SK-N-SH treated with all-trans-retinoic acid at 6 μM for 48 hours (cell line): ENCODE measurements at regions not wholly inside any gene's neighbourhood (a gene's known extent, or its start where the extent isn't known, plus 50 kb on each side); places are given as distances from the start of the nearest gene placed in this dataset.
A peak's percentile ranks its signal among the peaks of the same experiment; 100 is the strongest.

Source experiments
- ATAC-seq: fragments of 200-7000 bp; cut with Tn5 transposase; 3 replicates; pipeline ENCODE4 v1.9.1; 2020; ENCODE audit warnings: mild to moderate bottlenecking, moderate library complexity
- ARNTL ChIP-seq: fragments of 450-650 bp; formaldehyde crosslinking; IDR thresholded peaks from 2 replicates; pipeline ENCODE4 v1.5.0; 2020; ENCODE audit warnings: low read depth, mild to moderate bottlenecking, moderate library complexity, borderline replicate concordance
- BACH2 ChIP-seq: fragments of 250-450 bp; sonication (Bioruptor Pico); IDR thresholded peaks from 2 replicates; pipeline ENCODE4 v1.9.0; 2021; ENCODE audit warnings: mild to moderate bottlenecking, borderline replicate concordance
- CSDC2 ChIP-seq: fragments of 250-450 bp; sonication (Bioruptor Pico); IDR thresholded peaks from 2 replicates; pipeline ENCODE4 v1.5.0; 2020; ENCODE audit warnings: mild to moderate bottlenecking, moderate library complexity
- ESRRG ChIP-seq: fragments of 250-450 bp; sonication (Bioruptor Pico); IDR thresholded peaks from 2 replicates; pipeline ENCODE4 v1.6.1; 2021; ENCODE audit warnings: mild to moderate bottlenecking
- GLIS3 ChIP-seq: fragments of 250-450 bp; sonication (Bioruptor Pico); IDR thresholded peaks from 2 replicates; pipeline ENCODE4 v1.5.0; 2020; ENCODE audit warnings: mild to moderate bottlenecking, moderate library complexity
- ISL1 ChIP-seq: fragments of 250-450 bp; sonication (Bioruptor Pico); IDR thresholded peaks from 2 replicates; pipeline ENCODE4 v2.1.2; 2022; ENCODE audit warnings: mild to moderate bottlenecking, moderate library complexity
- OSR1 ChIP-seq: fragments of 250-450 bp; sonication (Bioruptor Pico); IDR thresholded peaks from 2 replicates; pipeline ENCODE4 v1.8.0; 2022; ENCODE audit warnings: moderate library complexity, mild to moderate bottlenecking, inconsistent platforms
- POU6F1 ChIP-seq: fragments of 250-450 bp; sonication (Bioruptor Pico); IDR thresholded peaks from 2 replicates; pipeline ENCODE4 v1.8.0; 2021; ENCODE audit warnings: low read depth, mild to moderate bottlenecking, moderate library complexity, borderline replicate concordance
- PPARA ChIP-seq: fragments of 250-450 bp; sonication (Bioruptor Pico); IDR thresholded peaks from 2 replicates; pipeline ENCODE4 v1.5.0; 2020; ENCODE audit warnings: mild to moderate bottlenecking, borderline replicate concordance
- SNAI2 ChIP-seq: fragments of 250-450 bp; sonication (Bioruptor Pico); IDR thresholded peaks from 2 replicates; pipeline ENCODE4 v1.5.0; 2020; ENCODE audit warnings: mild to moderate bottlenecking, moderate library complexity
- TCF4 ChIP-seq: fragments of 250-450 bp; sonication (Bioruptor Pico); IDR thresholded peaks from 2 replicates; pipeline ENCODE4 v1.8.0; 2021; ENCODE audit warnings: mild to moderate bottlenecking, moderate library complexity, borderline replicate concordance
- TOX ChIP-seq: fragments of 250-450 bp; sonication (Bioruptor Pico); IDR thresholded peaks from 2 replicates; pipeline ENCODE4 v1.8.0; 2021; ENCODE audit warnings: mild to moderate bottlenecking, moderate library complexity, borderline replicate concordance
- TSHZ2 ChIP-seq: fragments of 250-450 bp; sonication (Bioruptor Pico); IDR thresholded peaks from 2 replicates; pipeline ENCODE4 v1.5.0; 2020; ENCODE audit warnings: mild to moderate bottlenecking, moderate library complexity
- ZC3H10 ChIP-seq: fragments of 250-450 bp; sonication (Bioruptor Pico); IDR thresholded peaks from 2 replicates; pipeline ENCODE4 v1.5.1; 2021; ENCODE audit warnings: mild to moderate bottlenecking, moderate library complexity
- ZFP3 ChIP-seq: fragments of 250-450 bp; sonication (Bioruptor Pico); IDR thresholded peaks from 2 replicates; pipeline ENCODE4 v1.5.0; 2020; ENCODE audit warnings: mild to moderate bottlenecking, moderate library complexity
- ZFP30 ChIP-seq: fragments of 450-650 bp; formaldehyde crosslinking; IDR thresholded peaks from 2 replicates; pipeline ENCODE4 v1.5.0; 2022; ENCODE audit warnings: mild to moderate bottlenecking, moderate library complexity
- ZNF565 ChIP-seq: fragments of 450-650 bp; formaldehyde crosslinking; conservative IDR thresholded peaks from 2 replicates; pipeline ENCODE4 v1.5.0; 2020; ENCODE audit warnings: low read depth, mild to moderate bottlenecking, moderate library complexity
- ZNF70 ChIP-seq: fragments of 450-650 bp; formaldehyde crosslinking; IDR thresholded peaks from 2 replicates; pipeline ENCODE4 v1.5.0; 2020; ENCODE audit warnings: mild to moderate bottlenecking, moderate library complexity
- ZNF8 ChIP-seq: fragments of 450-650 bp; formaldehyde crosslinking; IDR thresholded peaks from 2 replicates; pipeline ENCODE4 v1.5.0; 2020; ENCODE audit warnings: mild to moderate bottlenecking, moderate library complexity
- TF ChIP-seq, protein P1 (sequence below): fragments of 250-450 bp; sonication (Bioruptor Pico); IDR thresholded peaks from 2 replicates; pipeline ENCODE4 v1.8.0; 2020; ENCODE audit warnings: mild to moderate bottlenecking, moderate library complexity, borderline replicate concordance
- TF ChIP-seq, protein P2 (sequence below): fragments of 250-450 bp; sonication (Bioruptor Pico); IDR thresholded peaks from 2 replicates; pipeline ENCODE4 v1.5.1; 2021; ENCODE audit warnings: mild to moderate bottlenecking, moderate library complexity
- TF ChIP-seq, protein P3 (sequence below): fragments of 250-450 bp; sonication (Bioruptor Pico); IDR thresholded peaks from 2 replicates; pipeline ENCODE4 v1.5.1; 2020; ENCODE audit warnings: low read depth, mild to moderate bottlenecking, moderate library complexity

- peak; percentile 90 for ATAC-seq
- TF ChIP-seq, protein P1, sequence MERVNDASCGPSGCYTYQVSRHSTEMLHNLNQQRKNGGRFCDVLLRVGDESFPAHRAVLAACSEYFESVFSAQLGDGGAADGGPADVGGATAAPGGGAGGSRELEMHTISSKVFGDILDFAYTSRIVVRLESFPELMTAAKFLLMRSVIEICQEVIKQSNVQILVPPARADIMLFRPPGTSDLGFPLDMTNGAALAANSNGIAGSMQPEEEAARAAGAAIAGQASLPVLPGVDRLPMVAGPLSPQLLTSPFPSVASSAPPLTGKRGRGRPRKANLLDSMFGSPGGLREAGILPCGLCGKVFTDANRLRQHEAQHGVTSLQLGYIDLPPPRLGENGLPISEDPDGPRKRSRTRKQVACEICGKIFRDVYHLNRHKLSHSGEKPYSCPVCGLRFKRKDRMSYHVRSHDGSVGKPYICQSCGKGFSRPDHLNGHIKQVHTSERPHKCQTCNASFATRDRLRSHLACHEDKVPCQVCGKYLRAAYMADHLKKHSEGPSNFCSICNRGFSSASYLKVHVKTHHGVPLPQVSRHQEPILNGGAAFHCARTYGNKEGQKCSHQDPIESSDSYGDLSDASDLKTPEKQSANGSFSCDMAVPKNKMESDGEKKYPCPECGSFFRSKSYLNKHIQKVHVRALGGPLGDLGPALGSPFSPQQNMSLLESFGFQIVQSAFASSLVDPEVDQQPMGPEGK (CRISPR knock-in tag): no peak
- no peak for TF ChIP-seq ARNTL (CRISPR knock-in tag)
- TF ChIP-seq ESRRG (CRISPR knock-in tag): no peak
- TF ChIP-seq PPARA (CRISPR knock-in tag): no peak
- TF ChIP-seq ZNF8 (CRISPR knock-in tag): no peak
- TF ChIP-seq ZFP30 (CRISPR knock-in tag): no peak
- TF ChIP-seq, all 23 proteins: peak for 0
Measured at GRCh38 chr17:79393358-79394052, 217.3 kb downstream of the RBFOX3 start.

- TF ChIP-seq TOX (no peak), TCF4 (CRISPR knock-in tag) (no peak), ESRRG (CRISPR knock-in tag) (no peak), ZFP3 (CRISPR knock-in tag) (no peak), ISL1 (no peak), ZC3H10 (CRISPR knock-in tag) (no peak), ZNF8 (CRISPR knock-in tag) (no peak), GLIS3 (CRISPR knock-in tag) (no peak)
- no peak for ATAC-seq
Measured at GRCh38 chr17:79392598-79392997, 218.3 kb downstream of the RBFOX3 start.

DNA sequence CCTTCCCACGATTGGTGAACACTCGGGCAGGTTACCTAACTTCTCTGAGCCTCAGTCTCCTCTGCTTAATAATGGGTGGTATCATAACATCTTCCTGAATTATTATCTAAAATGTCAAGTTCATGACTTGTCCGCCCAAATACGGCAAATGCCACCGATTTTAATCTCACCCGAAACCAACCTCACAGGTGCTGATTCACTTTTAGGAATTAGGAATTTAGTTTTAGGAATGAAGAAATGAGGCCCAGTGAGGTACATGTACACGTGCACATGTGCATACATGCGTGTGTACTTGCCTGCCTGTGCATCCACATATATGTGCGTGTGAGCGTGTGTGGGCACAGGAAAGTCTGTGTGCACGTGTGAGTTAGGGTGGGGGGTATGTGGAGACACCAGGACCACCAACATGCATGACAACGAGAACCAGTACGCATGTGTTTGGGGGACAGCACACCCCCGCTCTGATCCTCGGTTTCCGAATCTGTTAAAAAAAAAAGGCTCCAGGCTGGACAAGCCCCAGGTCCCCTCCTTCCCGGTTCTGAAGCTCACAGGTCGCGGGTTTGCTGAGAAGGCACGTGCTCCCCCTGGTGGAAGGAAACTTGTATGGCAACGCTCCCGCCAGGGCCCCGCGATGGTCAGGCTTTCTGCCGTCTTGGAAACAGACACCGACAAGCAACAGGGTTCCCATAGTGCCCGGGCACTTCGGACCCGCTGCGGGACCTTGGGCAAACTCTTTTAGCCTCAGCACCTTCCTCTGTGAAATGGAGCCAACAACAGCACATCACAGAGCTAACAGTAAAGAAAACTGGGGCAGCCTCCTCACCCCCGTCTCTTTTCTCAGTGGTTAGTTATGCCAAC, 219.2 kb downstream of the RBFOX3 start:
- TF ChIP-seq OSR1 (no peak), GLIS3 (CRISPR knock-in tag) (no peak), TOX (no peak), ARNTL (CRISPR knock-in tag) (no peak), ZNF565 (CRISPR knock-in tag) (no peak), BACH2 (CRISPR knock-in tag) (no peak), ZNF70 (CRISPR knock-in tag) (no peak), CSDC2 (CRISPR knock-in tag) (no peak), SNAI2 (no peak), ZC3H10 (CRISPR knock-in tag) (no peak), POU6F1 (CRISPR knock-in tag) (no peak), ZNF8 (CRISPR knock-in tag) (no peak)
- TF ChIP-seq, protein P2, sequence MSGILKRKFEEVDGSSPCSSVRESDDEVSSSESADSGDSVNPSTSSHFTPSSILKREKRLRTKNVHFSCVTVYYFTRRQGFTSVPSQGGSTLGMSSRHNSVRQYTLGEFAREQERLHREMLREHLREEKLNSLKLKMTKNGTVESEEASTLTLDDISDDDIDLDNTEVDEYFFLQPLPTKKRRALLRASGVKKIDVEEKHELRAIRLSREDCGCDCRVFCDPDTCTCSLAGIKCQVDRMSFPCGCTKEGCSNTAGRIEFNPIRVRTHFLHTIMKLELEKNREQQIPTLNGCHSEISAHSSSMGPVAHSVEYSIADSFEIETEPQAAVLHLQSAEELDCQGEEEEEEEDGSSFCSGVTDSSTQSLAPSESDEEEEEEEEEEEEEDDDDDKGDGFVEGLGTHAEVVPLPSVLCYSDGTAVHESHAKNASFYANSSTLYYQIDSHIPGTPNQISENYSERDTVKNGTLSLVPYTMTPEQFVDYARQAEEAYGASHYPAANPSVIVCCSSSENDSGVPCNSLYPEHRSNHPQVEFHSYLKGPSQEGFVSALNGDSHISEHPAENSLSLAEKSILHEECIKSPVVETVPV (CRISPR knock-in tag): no peak
- TF ChIP-seq, protein P3, sequence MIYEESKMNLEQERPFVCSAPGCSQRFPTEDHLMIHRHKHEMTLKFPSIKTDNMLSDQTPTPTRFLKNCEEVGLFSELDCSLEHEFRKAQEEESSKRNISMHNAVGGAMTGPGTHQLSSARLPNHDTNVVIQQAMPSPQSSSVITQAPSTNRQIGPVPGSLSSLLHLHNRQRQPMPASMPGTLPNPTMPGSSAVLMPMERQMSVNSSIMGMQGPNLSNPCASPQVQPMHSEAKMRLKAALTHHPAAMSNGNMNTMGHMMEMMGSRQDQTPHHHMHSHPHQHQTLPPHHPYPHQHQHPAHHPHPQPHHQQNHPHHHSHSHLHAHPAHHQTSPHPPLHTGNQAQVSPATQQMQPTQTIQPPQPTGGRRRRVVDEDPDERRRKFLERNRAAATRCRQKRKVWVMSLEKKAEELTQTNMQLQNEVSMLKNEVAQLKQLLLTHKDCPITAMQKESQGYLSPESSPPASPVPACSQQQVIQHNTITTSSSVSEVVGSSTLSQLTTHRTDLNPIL (CRISPR knock-in tag): no peak
- TF ChIP-seq, all 23 proteins: peak for 0
- peak; percentile 76 for ATAC-seq

DNA sequence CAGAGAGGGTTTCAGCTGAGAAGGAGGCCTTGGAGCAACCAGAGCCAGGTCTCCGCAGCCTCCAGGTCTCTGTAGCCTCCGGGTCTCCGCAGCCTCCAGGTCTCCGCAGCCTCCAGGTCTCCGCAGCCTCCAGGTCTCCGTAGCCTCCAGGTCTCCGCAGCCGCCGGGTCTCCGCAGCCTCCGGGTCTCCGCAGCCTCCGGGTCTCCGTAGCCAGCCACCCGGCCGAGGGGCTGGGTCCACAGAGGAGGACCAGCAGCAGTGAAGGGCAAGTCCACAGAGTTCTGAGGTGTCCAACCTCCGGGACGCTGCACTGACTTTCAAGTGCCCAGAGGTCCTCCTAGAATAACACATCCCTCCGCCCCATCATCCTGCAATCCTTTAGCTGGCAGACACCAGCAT, 221.0 kb downstream of the RBFOX3 start:
- ATAC-seq: no peak
- TF ChIP-seq ESRRG (CRISPR knock-in tag) (no peak), OSR1 (no peak), ZFP30 (CRISPR knock-in tag) (no peak), ZFP3 (CRISPR knock-in tag) (no peak), TOX (no peak), ZNF565 (CRISPR knock-in tag) (no peak), TSHZ2 (CRISPR knock-in tag) (no peak), ARNTL (CRISPR knock-in tag) (no peak), CSDC2 (CRISPR knock-in tag) (no peak), ZNF70 (CRISPR knock-in tag) (no peak), TCF4 (CRISPR knock-in tag) (no peak), PPARA (CRISPR knock-in tag) (no peak), ZNF8 (CRISPR knock-in tag) (no peak), GLIS3 (CRISPR knock-in tag) (no peak)
- TF ChIP-seq, protein P3 (CRISPR knock-in tag): no peak
